Suprapubic skin (tissue), 3 donors: ENCODE measurements at regions not wholly inside any gene's neighbourhood (a gene's known extent, or its start where the extent isn't known, plus 50 kb on each side); places are given as distances from the start of the nearest gene placed in this dataset.

Source experiments
- EP300 ChIP-seq: sonication (generic); formaldehyde crosslinking; IDR thresholded peaks from one replicate; pipeline ENCODE4 v1.6.1; 2017; ENCODE audit warnings: antibody characterized with exemption
- TF ChIP-seq, protein P1 (sequence below), 2 donors: fragments of 200-600 bp in 1 of 2; fragments of 450-650 bp in 1 of 2; sonication (generic) in 1 of 2; IDR thresholded peaks; one replicate each; pipeline ENCODE4 v1.5.1; 2016 to 2019; ENCODE audit warnings: antibody characterized with exemption in 2 of 2, mild to moderate bottlenecking in 1 of 2, moderate library complexity in 1 of 2

DNA sequence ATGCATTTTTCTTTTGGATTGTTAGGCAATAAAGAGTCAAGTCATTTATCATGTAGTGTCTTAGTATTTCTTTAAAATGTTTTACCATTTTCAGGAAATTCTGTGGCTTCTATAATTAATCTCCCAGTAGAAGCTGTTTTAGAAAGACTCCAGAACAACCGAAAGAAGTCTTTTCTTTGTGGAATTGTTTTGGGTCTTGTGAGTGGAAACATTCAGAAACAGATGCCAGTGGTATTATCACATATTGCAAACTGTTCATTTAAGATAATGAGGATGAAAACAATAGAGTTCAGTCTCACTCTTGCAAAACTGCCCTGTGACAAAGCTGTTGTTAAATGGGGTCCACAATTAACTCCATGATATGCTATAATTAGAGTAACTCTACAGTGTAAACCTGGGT is 211.2 kb upstream of the KIT start:
- TF ChIP-seq, protein P1, sequence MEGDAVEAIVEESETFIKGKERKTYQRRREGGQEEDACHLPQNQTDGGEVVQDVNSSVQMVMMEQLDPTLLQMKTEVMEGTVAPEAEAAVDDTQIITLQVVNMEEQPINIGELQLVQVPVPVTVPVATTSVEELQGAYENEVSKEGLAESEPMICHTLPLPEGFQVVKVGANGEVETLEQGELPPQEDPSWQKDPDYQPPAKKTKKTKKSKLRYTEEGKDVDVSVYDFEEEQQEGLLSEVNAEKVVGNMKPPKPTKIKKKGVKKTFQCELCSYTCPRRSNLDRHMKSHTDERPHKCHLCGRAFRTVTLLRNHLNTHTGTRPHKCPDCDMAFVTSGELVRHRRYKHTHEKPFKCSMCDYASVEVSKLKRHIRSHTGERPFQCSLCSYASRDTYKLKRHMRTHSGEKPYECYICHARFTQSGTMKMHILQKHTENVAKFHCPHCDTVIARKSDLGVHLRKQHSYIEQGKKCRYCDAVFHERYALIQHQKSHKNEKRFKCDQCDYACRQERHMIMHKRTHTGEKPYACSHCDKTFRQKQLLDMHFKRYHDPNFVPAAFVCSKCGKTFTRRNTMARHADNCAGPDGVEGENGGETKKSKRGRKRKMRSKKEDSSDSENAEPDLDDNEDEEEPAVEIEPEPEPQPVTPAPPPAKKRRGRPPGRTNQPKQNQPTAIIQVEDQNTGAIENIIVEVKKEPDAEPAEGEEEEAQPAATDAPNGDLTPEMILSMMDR (IDR thresholded peaks at IDR 0.05): no peak
- no peak for TF ChIP-seq EP300
